GM06990 (cell line): ENCODE measurements at regions not wholly inside any gene's neighbourhood (a gene's known extent, or its start where the extent isn't known, plus 50 kb on each side); places are given as distances from the start of the nearest gene placed in this dataset.

Experiments used
- DNase-seq: peaks from one replicate; pipeline ENCODE4 v3.0.0-alpha.2; 2011; ENCODE audit not compliant: insufficient read length; ENCODE audit errors: extremely low read depth
- H3K27me3 ChIP-seq: replicated peaks from 2 replicates; pipeline ENCODE4 v1.6.0; 2011; ENCODE audit warnings: low read length; ENCODE audit not compliant: control insufficient read depth, insufficient read depth
- H3K36me3 ChIP-seq: 2 replicates; pipeline ENCODE4 v1.5.1; 2011; ENCODE audit warnings: low read length; ENCODE audit not compliant: control insufficient read depth, insufficient read depth
- H3K4me3 ChIP-seq: replicated peaks from 2 replicates; pipeline ENCODE4 v1.5.1; 2011; ENCODE audit warnings: low read depth, mild to moderate bottlenecking, control low read depth, low read length
- CTCF ChIP-seq: IDR thresholded peaks from 2 replicates; pipeline ENCODE4 v1.5.1; 2011; ENCODE audit warnings: low read length, control low read depth, mild to moderate bottlenecking, inconsistent platforms; ENCODE audit not compliant: insufficient read depth, poor library complexity, severe bottlenecking

- H3K36me3 ChIP-seq, result no peaks in the 10 kb centered on the region
- no peak overlapping the region for H3K4me3 ChIP-seq
- TF ChIP-seq CTCF, result no peak
- no peak for DNase-seq
- no peaks in the 10 kb centered on the region for H3K27me3 ChIP-seq
Observed at GRCh38 chr3:661356-661755, 431.5 kb upstream of the CNTN6 start.

- Histone ChIP-seq H3K27me3 (no peaks in the 10 kb centered on the region), H3K4me3 (no peak overlapping the region), H3K36me3 (no peaks in the 10 kb centered on the region)
- DNase-seq, result no peak
- no peak for TF ChIP-seq CTCF
Observed at GRCh38 chr3:674116-674515, 418.7 kb upstream of the CNTN6 start.

- H3K27me3 ChIP-seq, result no peaks in the 10 kb centered on the region
- no peak for DNase-seq
- no peak overlapping the region for H3K4me3 ChIP-seq
- no peak for TF ChIP-seq CTCF
- no peaks in the 10 kb centered on the region for H3K36me3 ChIP-seq
Observed at GRCh38 chr3:675846-676245, 417.0 kb upstream of the CNTN6 start.

GRCh38 chr3:683770-684169 lies 409.1 kb upstream of the CNTN6 start:
- no peaks in the 10 kb centered on the region for H3K27me3 ChIP-seq
- H3K36me3 ChIP-seq, result no peaks in the 10 kb centered on the region
- H3K4me3 ChIP-seq, result no peak overlapping the region
- no peak for TF ChIP-seq CTCF
- no peak for DNase-seq

- no peak for TF ChIP-seq CTCF
- Histone ChIP-seq H3K27me3 (no peaks in the 10 kb centered on the region), H3K36me3 (no peaks in the 10 kb centered on the region), H3K4me3 (no peak overlapping the region)
- DNase-seq, result no peak
Observed at GRCh38 chr3:690770-691169, 402.1 kb upstream of the CNTN6 start.

- Histone ChIP-seq H3K4me3 (no peak overlapping the region), H3K36me3 (no peaks in the 10 kb centered on the region), H3K27me3 (no peaks in the 10 kb centered on the region)
- no peak for TF ChIP-seq CTCF
- DNase-seq, result no peak
Observed at GRCh38 chr3:700514-700913, 392.3 kb upstream of the CNTN6 start.
